Glomerular visceral epithelial cell (primary cell): ENCODE measurements at regions not wholly inside any gene's neighbourhood (a gene's known extent, or its start where the extent isn't known, plus 50 kb on each side); places are given as distances from the start of the nearest gene placed in this dataset.

Experiments used
- DNase-seq: peaks from one replicate; pipeline ENCODE4 v3.0.0-alpha.2; 2016; ENCODE audit errors: extremely low spot score

GRCh38 chr3:64890006-64890405 is 202.2 kb upstream of the ADAMTS9 start:
- DNase-seq = no peak

- no peak for DNase-seq
Observed at GRCh38 chr3:64888840-64889392, 201.1 kb upstream of the ADAMTS9 start.

GRCh38 chr3:64888165-64888564 is 200.4 kb upstream of the ADAMTS9 start:
- no peak for DNase-seq

- no peak for DNase-seq
Observed at GRCh38 chr3:64885055-64885454, 197.3 kb upstream of the ADAMTS9 start.

GRCh38 chr3:64884536-64884935 is 196.7 kb upstream of the ADAMTS9 start:
- DNase-seq = no peak

GRCh38 chr3:64880916-64881315 is 193.1 kb upstream of the ADAMTS9 start:
- no peak for DNase-seq

- no peak for DNase-seq
Observed at GRCh38 chr3:64878362-64878761, 190.6 kb upstream of the ADAMTS9 start.

GRCh38 chr3:64873400-64873799 is 185.6 kb upstream of the ADAMTS9 start:
- no peak for DNase-seq

GRCh38 chr3:64872345-64872744 is 184.5 kb upstream of the ADAMTS9 start:
- DNase-seq = no peak

- no peak for DNase-seq
Observed at GRCh38 chr3:64871834-64872249, 184.0 kb upstream of the ADAMTS9 start.

- no peak for DNase-seq
Observed at GRCh38 chr3:64870876-64871646, 183.3 kb upstream of the ADAMTS9 start.

GRCh38 chr3:64867224-64867623 is 179.4 kb upstream of the ADAMTS9 start:
- DNase-seq = no peak

- no peak for DNase-seq
Observed at GRCh38 chr3:64865839-64866570, 178.2 kb upstream of the ADAMTS9 start.

GRCh38 chr3:64863226-64864212 is 175.7 kb upstream of the ADAMTS9 start:
- no peak for DNase-seq

- DNase-seq = no peak
Observed at GRCh38 chr3:64861684-64862083, 173.9 kb upstream of the ADAMTS9 start.

- no peak for DNase-seq
Observed at GRCh38 chr3:64860536-64860870, 172.7 kb upstream of the ADAMTS9 start.

GRCh38 chr3:64859625-64860535 is 172.1 kb upstream of the ADAMTS9 start:
- peak; percentile 48 for DNase-seq

- DNase-seq = no peak
Observed at GRCh38 chr3:64856977-64857516, 169.2 kb upstream of the ADAMTS9 start.

- no peak for DNase-seq
Observed at GRCh38 chr3:64856106-64856505, 168.3 kb upstream of the ADAMTS9 start.

GRCh38 chr3:64853456-64853855 is 165.7 kb upstream of the ADAMTS9 start:
- DNase-seq = no peak

GRCh38 chr3:64852738-64853137 is 164.9 kb upstream of the ADAMTS9 start:
- no peak for DNase-seq
